ENCODE measurements at regions not wholly inside any gene's neighbourhood (a gene's known extent, or its start where the extent isn't known, plus 50 kb on each side); places are given as distances from the start of the nearest gene placed in this dataset.
"Not testable (repeated sequence)": the region's sequence is repeated elsewhere in the genome, so short reads cannot be mapped to it uniquely, and the experiment has no call there.

- DNase-seq (no peak), ATAC-seq (ENCODE audit: low read depth) (no peak)
- Histone ChIP-seq H3K27me3 (replicated peaks in 1 of 4; ENCODE audit: control extremely low read depth in 1 of 4, control insufficient read depth in 3 of 4, insufficient read depth in 4 of 4, low read length in 3 of 4) (no peaks in the 10 kb centered on the region), H3K4me3 (ENCODE audit: control extremely low read depth in 1 of 5, extremely low read depth in 1 of 5, insufficient read depth in 1 of 5, low read depth in 2 of 5, low read length in 4 of 5) (no peak overlapping the region), H3K9me3 (ENCODE audit: control extremely low read depth in 1 of 3, control insufficient read depth in 2 of 3, insufficient read depth in 1 of 3, low read length in 2 of 3) (no peaks in the 10 kb centered on the region), H3K79me2 (ENCODE audit: control insufficient read depth, insufficient read depth, low read length) (no peaks in the 10 kb centered on the region), H3K27ac (ENCODE audit: low read length in 2 of 2) (no peak overlapping the region), H4K20me1 (ENCODE audit: control insufficient read depth, insufficient read depth, low read length, poor library complexity, severe bottlenecking) (no peaks in the 10 kb centered on the region), H3K9ac (ENCODE audit: low read length) (no peak overlapping the region), H3K4me2 (replicated peaks; ENCODE audit: low read depth, low read length, poor library complexity, severe bottlenecking) (no peak overlapping the region), H3K36me3 (replicated peaks in 1 of 2; ENCODE audit: control extremely low read depth in 1 of 2, control insufficient read depth in 1 of 2, extremely low read depth in 1 of 2, insufficient read depth in 2 of 2, low read length in 1 of 2) (no peaks in the 10 kb centered on the region), H3K4me1 (ENCODE audit: control insufficient read depth in 2 of 2, insufficient read depth in 2 of 2, low read length in 2 of 2) (no peaks in the 10 kb centered on the region), H2AFZ (ENCODE audit: insufficient read depth, low read depth, low read length, poor library complexity, severe bottlenecking) (no peak overlapping the region)
- no peak overlapping the region for H3K27ac Mint-ChIP-seq
- no peak for TF ChIP-seq EZH2 (IDR thresholded peaks at IDR 0.05; ENCODE audit: borderline replicate concordance, insufficient read depth, low read depth, low read length, poor library complexity, severe bottlenecking)
- no peak for TF ChIP-seq CTCF (IDR thresholded peaks at IDR 0.05)
- intact Hi-C loops (cut with micrococcal nuclease): no loop called here
- ChIA-PET CTCF (no interaction called here), POLR2A (no interaction called here)
- H3K4me1 Mint-ChIP-seq: no peaks in the 10 kb centered on the region
- H3K27me3 Mint-ChIP-seq: no peaks in the 10 kb centered on the region
- H3K4me3 Mint-ChIP-seq: no peak overlapping the region
- WGBS (ENCODE audit: insufficient coverage): 67% methylated on average over 1 of the region's 2 CpGs
- H3K9me3 Mint-ChIP-seq (ENCODE audit: insufficient read depth): peaks cover 5% of the 10 kb centered on the region
Observed at GRCh38 chr5:92207151-92207550, 824.0 kb upstream of the ARRDC3 start.

GRCh38 chr5:92206681-92207080 is 823.6 kb upstream of the ARRDC3 start:
- no peak overlapping the region for H2AFZ ChIP-seq (ENCODE audit: insufficient read depth, low read depth, low read length, poor library complexity, severe bottlenecking)
- no peaks in the 10 kb centered on the region for H3K4me1 ChIP-seq (ENCODE audit: control insufficient read depth in 2 of 2, insufficient read depth in 2 of 2, low read length in 2 of 2)
- H3K27ac ChIP-seq (ENCODE audit: low read length in 2 of 2): no peak overlapping the region
- DNase-seq (no peak), ATAC-seq (ENCODE audit: low read depth) (no peak)
- H3K9ac ChIP-seq (ENCODE audit: low read length): no peak overlapping the region
- H3K36me3 ChIP-seq (replicated peaks in 1 of 2; ENCODE audit: control extremely low read depth in 1 of 2, control insufficient read depth in 1 of 2, extremely low read depth in 1 of 2, insufficient read depth in 2 of 2, low read length in 1 of 2): no peaks in the 10 kb centered on the region
- H3K9me3 ChIP-seq (ENCODE audit: control extremely low read depth in 1 of 3, control insufficient read depth in 2 of 3, insufficient read depth in 1 of 3, low read length in 2 of 3): no peaks in the 10 kb centered on the region
- H3K27me3 Mint-ChIP-seq: no peaks in the 10 kb centered on the region
- H3K4me3 Mint-ChIP-seq: no peak overlapping the region
- intact Hi-C loops (cut with micrococcal nuclease): no loop called here
- peaks cover 2% of the 10 kb centered on the region for H3K9me3 Mint-ChIP-seq (ENCODE audit: insufficient read depth)
- H3K4me2 ChIP-seq (replicated peaks; ENCODE audit: low read depth, low read length, poor library complexity, severe bottlenecking): no peak overlapping the region
- no peaks in the 10 kb centered on the region for H3K27me3 ChIP-seq (replicated peaks in 1 of 4; ENCODE audit: control extremely low read depth in 1 of 4, control insufficient read depth in 3 of 4, insufficient read depth in 4 of 4, low read length in 3 of 4)
- WGBS (ENCODE audit: insufficient coverage): 100% methylated on average over 2 of the region's 5 CpGs
- TF ChIP-seq CTCF (IDR thresholded peaks at IDR 0.05) (no peak), EZH2 (IDR thresholded peaks at IDR 0.05; ENCODE audit: borderline replicate concordance, insufficient read depth, low read depth, low read length, poor library complexity, severe bottlenecking) (no peak)
- no peaks in the 10 kb centered on the region for H3K79me2 ChIP-seq (ENCODE audit: control insufficient read depth, insufficient read depth, low read length)
- no peak overlapping the region for H3K27ac Mint-ChIP-seq
- H4K20me1 ChIP-seq (ENCODE audit: control insufficient read depth, insufficient read depth, low read length, poor library complexity, severe bottlenecking): no peaks in the 10 kb centered on the region
- ChIA-PET POLR2A (no interaction called here), CTCF (no interaction called here)
- H3K4me3 ChIP-seq (ENCODE audit: control extremely low read depth in 1 of 5, extremely low read depth in 1 of 5, insufficient read depth in 1 of 5, low read depth in 2 of 5, low read length in 4 of 5): no peak overlapping the region
- no peaks in the 10 kb centered on the region for H3K4me1 Mint-ChIP-seq

GRCh38 chr5:92199035-92199434 is 815.9 kb upstream of the ARRDC3 start:
- H3K4me1 Mint-ChIP-seq; intact Hi-C loops (cut with micrococcal nuclease); H3K4me3 Mint-ChIP-seq; H3K27me3 ChIP-seq (replicated peaks in 1 of 4; ENCODE audit: control extremely low read depth in 1 of 4, control insufficient read depth in 3 of 4, insufficient read depth in 4 of 4, low read length in 3 of 4); H3K4me3 ChIP-seq (ENCODE audit: control extremely low read depth in 1 of 5, extremely low read depth in 1 of 5, insufficient read depth in 1 of 5, low read depth in 2 of 5, low read length in 4 of 5); H3K27ac Mint-ChIP-seq; H3K4me1 ChIP-seq (ENCODE audit: control insufficient read depth in 2 of 2, insufficient read depth in 2 of 2, low read length in 2 of 2); ATAC-seq (ENCODE audit: low read depth); CTCF ChIA-PET; H3K36me3 ChIP-seq (replicated peaks in 1 of 2; ENCODE audit: control extremely low read depth in 1 of 2, control insufficient read depth in 1 of 2, extremely low read depth in 1 of 2, insufficient read depth in 2 of 2, low read length in 1 of 2); POLR2A ChIA-PET; H3K9me3 Mint-ChIP-seq (ENCODE audit: insufficient read depth); H3K27me3 Mint-ChIP-seq; H3K27ac ChIP-seq (ENCODE audit: low read length in 2 of 2); H3K9me3 ChIP-seq (ENCODE audit: control extremely low read depth in 1 of 3, control insufficient read depth in 2 of 3, insufficient read depth in 1 of 3, low read length in 2 of 3); H4K20me1 ChIP-seq (ENCODE audit: control insufficient read depth, insufficient read depth, low read length, poor library complexity, severe bottlenecking); H3K9ac ChIP-seq (ENCODE audit: low read length); H2AFZ ChIP-seq (ENCODE audit: insufficient read depth, low read depth, low read length, poor library complexity, severe bottlenecking); H3K79me2 ChIP-seq (ENCODE audit: control insufficient read depth, insufficient read depth, low read length); DNase-seq; H3K4me2 ChIP-seq (replicated peaks; ENCODE audit: low read depth, low read length, poor library complexity, severe bottlenecking): not testable (repeated sequence)
- WGBS (ENCODE audit: insufficient coverage): 89% methylated on average over 6 of the region's 27 CpGs

All from B cell (primary cell).